B cell (primary cell): ENCODE measurements at regions not wholly inside any gene's neighbourhood (a gene's known extent, or its start where the extent isn't known, plus 50 kb on each side); places are given as distances from the start of the nearest gene placed in this dataset.

Experiments
- ATAC-seq: fragments of 200-7000 bp; cut with Tn5 transposase; one replicate; pipeline ENCODE4 v1.10.0; 2021; ENCODE audit warnings: low read depth, mild to moderate bottlenecking, moderate number of reproducible peaks, moderate library complexity
- CTCF ChIA-PET: fragments of 350-600 bp; sonication (Branson Sonifier 250); formaldehyde crosslinking; loops from one replicate; lab custom pipeline; 2021; ENCODE audit warnings: antibody characterized with exemption, inconsistent platforms; lab: Charles Lee
- POLR2A ChIA-PET: fragments of 350-600 bp; sonication (Branson Sonifier 250); formaldehyde crosslinking; loops from one replicate; lab custom pipeline; 2021; ENCODE audit warnings: antibody characterized with exemption; lab: Charles Lee
- DNase-seq: peaks from one replicate; pipeline ENCODE4 v3.0.0; 2013
- H2AFZ ChIP-seq: 2 replicates; pipeline ENCODE4 v1.6.1; 2012; ENCODE audit warnings: mild to moderate bottlenecking, low read depth, low read length; ENCODE audit not compliant: insufficient read depth, poor library complexity, severe bottlenecking
- H3K27ac ChIP-seq, 2 donors: 1 replicate in 1 of 2; 2 replicates in 1 of 2; pipeline ENCODE4 v1.5.1; 2012 to 2013; ENCODE audit warnings: low read length in 2 of 2, mild to moderate bottlenecking in 2 of 2, moderate library complexity in 1 of 2
- H3K27me3 ChIP-seq, 4 experiments: fragments of 200-600 bp in 1 of 4; sonication (generic) in 1 of 4; replicated peaks in 1 of 4; 1 replicate in 2 of 4; 2 replicates in 2 of 4; pipeline versions ENCODE4 v1.6.1 to v1.7.0; 2013 to 2016; ENCODE audit warnings: low read length in 3 of 4, mild to moderate bottlenecking in 2 of 4, mixed read lengths in 1 of 4, moderate library complexity in 1 of 4; ENCODE audit not compliant: insufficient read depth in 4 of 4, control insufficient read depth in 3 of 4; ENCODE audit errors: control extremely low read depth in 1 of 4
- H3K36me3 ChIP-seq, 2 experiments: replicated peaks in 1 of 2; 1 replicate in 1 of 2; 2 replicates in 1 of 2; pipeline versions ENCODE4 v1.6.1 to v1.7.1; 2013; ENCODE audit warnings: low read length in 1 of 2; ENCODE audit not compliant: insufficient read depth in 2 of 2, control insufficient read depth in 1 of 2; ENCODE audit errors: control extremely low read depth in 1 of 2, extremely low read depth in 1 of 2
- H3K4me1 ChIP-seq, 2 donors: fragments of 200-600 bp in 1 of 2; sonication (generic) in 1 of 2; 1 replicate in 1 of 2; 2 replicates in 1 of 2; pipeline versions ENCODE4 v1.5.1 to v1.6.1; 2013 to 2017; ENCODE audit warnings: low read length in 2 of 2; ENCODE audit not compliant: control insufficient read depth in 2 of 2, insufficient read depth in 2 of 2
- H3K4me2 ChIP-seq: replicated peaks from 2 replicates; pipeline ENCODE3; 2012; ENCODE audit warnings: mild to moderate bottlenecking, low read depth, low read length; ENCODE audit not compliant: poor library complexity, severe bottlenecking
- H3K4me3 ChIP-seq, 5 experiments: fragments of 200-600 bp in 1 of 5; sonication (generic) in 1 of 5; 1 replicate in 3 of 5; 2 replicates in 2 of 5; pipeline versions ENCODE4 v1.5.1 to v1.7.0; 2011 to 2016; ENCODE audit warnings: low read length in 4 of 5, mild to moderate bottlenecking in 4 of 5, low read depth in 2 of 5, control low read depth in 1 of 5, moderate library complexity in 1 of 5; ENCODE audit not compliant: insufficient read depth in 1 of 5; ENCODE audit errors: control extremely low read depth in 1 of 5, extremely low read depth in 1 of 5
- H3K79me2 ChIP-seq: fragments of 200-600 bp; sonication (generic); one replicate; pipeline ENCODE4 v1.6.0; 2016; ENCODE audit warnings: low read length; ENCODE audit not compliant: control insufficient read depth, insufficient read depth
- H3K9ac ChIP-seq: fragments of 200-600 bp; sonication (generic); 2 replicates; pipeline ENCODE4 v1.6.1; 2017; ENCODE audit warnings: mild to moderate bottlenecking, low read length, moderate library complexity
- H3K9me3 ChIP-seq, 3 donors: one replicate each; pipeline versions ENCODE4 v1.6.1 to v1.7.1; 2013; ENCODE audit warnings: low read length in 2 of 3; ENCODE audit not compliant: control insufficient read depth in 2 of 3, insufficient read depth in 1 of 3; ENCODE audit errors: control extremely low read depth in 1 of 3
- H4K20me1 ChIP-seq: 2 replicates; pipeline ENCODE4 v1.6.0; 2012; ENCODE audit warnings: mild to moderate bottlenecking, low read length; ENCODE audit not compliant: insufficient read depth, control insufficient read depth, poor library complexity, severe bottlenecking
- H3K27ac Mint-ChIP-seq: one replicate; pipeline ENCODE4 v1.8.0; 2021; ENCODE audit warnings: mixed read lengths
- H3K27me3 Mint-ChIP-seq: one replicate; pipeline ENCODE4 v1.8.0; 2021; ENCODE audit warnings: mixed read lengths
- H3K4me1 Mint-ChIP-seq: one replicate; pipeline ENCODE4 v1.8.0; 2021; ENCODE audit warnings: mixed read lengths
- H3K4me3 Mint-ChIP-seq: one replicate; pipeline ENCODE4 v1.8.0; 2021; ENCODE audit warnings: mixed read lengths
- H3K9me3 Mint-ChIP-seq: one replicate; pipeline ENCODE4 v1.8.0; 2022; ENCODE audit warnings: mixed read lengths; ENCODE audit not compliant: insufficient read depth
- CTCF ChIP-seq: fragments of 200-600 bp; IDR thresholded peaks from one replicate; pipeline ENCODE4 v1.8.0; 2022; ENCODE audit warnings: antibody characterized with exemption, mild to moderate bottlenecking
- EZH2 ChIP-seq: IDR thresholded peaks from 2 replicates; pipeline ENCODE4 v1.6.1; 2012; ENCODE audit warnings: borderline replicate concordance, low read depth, mild to moderate bottlenecking, moderate library complexity, low read length; ENCODE audit not compliant: insufficient read depth, poor library complexity, severe bottlenecking
- WGBS: methylation state at CpG from one replicate; pipeline ENCODE4 v1.1.5; 2013; ENCODE audit warnings: missing lambda C conversion rate; ENCODE audit not compliant: insufficient coverage; 5-methylcytosine and 5-hydroxymethylcytosine counted together
- intact Hi-C: fragments of 100-400 bp; cut with micrococcal nuclease; formaldehyde crosslinking; loops from one replicate; pipeline ENCODE4 v1.10.0; 2022

GRCh38 chr1:99445071-99445470 is 180.8 kb downstream of the PLPPR4 start:
- ATAC-seq, result no peak
- H3K4me3 Mint-ChIP-seq, result no peak overlapping the region
- no peaks in the 10 kb centered on the region for H3K27me3 Mint-ChIP-seq
- Histone ChIP-seq H3K9me3 (no peaks in the 10 kb centered on the region), H4K20me1 (no peaks in the 10 kb centered on the region), H3K36me3 (no peaks in the 10 kb centered on the region), H3K9ac (no peak overlapping the region), H2AFZ (no peak overlapping the region), H3K27ac (no peak overlapping the region), H3K4me3 (no peak overlapping the region), H3K4me1 (no peaks in the 10 kb centered on the region), H3K4me2 (no peak overlapping the region), H3K27me3 (no peaks in the 10 kb centered on the region), H3K79me2 (no peaks in the 10 kb centered on the region)
- DNase-seq, result no peak
- intact Hi-C loops, result no loop called here
- no peaks in the 10 kb centered on the region for H3K9me3 Mint-ChIP-seq
- no peak overlapping the region for H3K27ac Mint-ChIP-seq
- H3K4me1 Mint-ChIP-seq, result no peaks in the 10 kb centered on the region
- TF ChIP-seq CTCF, result no peak
- no peak for TF ChIP-seq EZH2
- ChIA-PET CTCF (no interaction called here), POLR2A (no interaction called here)

GRCh38 chr1:99445486-99445885 is 181.2 kb downstream of the PLPPR4 start:
- DNase-seq (no peak), ATAC-seq (no peak)
- Mint-ChIP-seq H3K4me3 (no peak overlapping the region), H3K27me3 (no peaks in the 10 kb centered on the region), H3K9me3 (no peaks in the 10 kb centered on the region), H3K4me1 (no peaks in the 10 kb centered on the region), H3K27ac (no peak overlapping the region)
- Histone ChIP-seq H4K20me1 (no peaks in the 10 kb centered on the region), H3K4me1 (no peaks in the 10 kb centered on the region), H3K27ac (no peak overlapping the region), H3K9me3 (no peaks in the 10 kb centered on the region), H3K79me2 (no peaks in the 10 kb centered on the region), H3K4me2 (no peak overlapping the region), H3K27me3 (no peaks in the 10 kb centered on the region), H3K4me3 (no peak overlapping the region), H3K9ac (no peak overlapping the region), H2AFZ (no peak overlapping the region), H3K36me3 (no peaks in the 10 kb centered on the region)
- ChIA-PET POLR2A (no interaction called here), CTCF (no interaction called here)
- no peak for TF ChIP-seq CTCF
- no peak for TF ChIP-seq EZH2
- WGBS, result no CpG with 5 or more reads among the region's 1 CpG
- intact Hi-C loops, result no loop called here
